HG03280 (cell line): ENCODE measurements at regions not wholly inside any gene's neighbourhood (a gene's known extent, or its start where the extent isn't known, plus 50 kb on each side); places are given as distances from the start of the nearest gene placed in this dataset.
A peak's percentile ranks its signal among the peaks of the same experiment; 100 is the strongest.
"Not testable (repeated sequence)": the region's sequence is repeated elsewhere in the genome, so short reads cannot be mapped to it uniquely, and the experiment has no call there.

Experiments
- ATAC-seq: cut with Tn5 transposase; IDR thresholded peaks from one replicate; pipeline ENCODE4 v1.9.1; 2021; ENCODE audit warnings: mild to moderate bottlenecking, moderate library complexity; ENCODE audit not compliant: unreplicated experiment

GRCh38 chr14:65834051-65834450, 421.5 kb downstream of the FUT8 start:
- ATAC-seq: no peak

GRCh38 chr14:65834812-65835211, 422.3 kb downstream of the FUT8 start:
- no peak for ATAC-seq

GRCh38 chr14:65835501-65835900, 423.0 kb downstream of the FUT8 start:
- no peak for ATAC-seq

- ATAC-seq: no peak
Measured at GRCh38 chr14:65838565-65838964, 426.0 kb downstream of the FUT8 start.

GRCh38 chr14:65840118-65840751, 427.7 kb downstream of the FUT8 start:
- no peak for ATAC-seq

GRCh38 chr14:65840786-65841185, 428.3 kb downstream of the FUT8 start:
- no peak for ATAC-seq

- ATAC-seq: no peak
Measured at GRCh38 chr14:65846196-65846868, 433.8 kb downstream of the FUT8 start.

GRCh38 chr14:65847075-65847847, 434.7 kb downstream of the FUT8 start:
- peak; percentile 58 for ATAC-seq

GRCh38 chr14:65847931-65848330, 435.4 kb downstream of the FUT8 start:
- not testable (repeated sequence) for ATAC-seq

- ATAC-seq: no peak
Measured at GRCh38 chr14:65849091-65849490, 436.6 kb downstream of the FUT8 start.

- ATAC-seq: no peak
Measured at GRCh38 chr14:65849558-65849957, 437.0 kb downstream of the FUT8 start.

GRCh38 chr14:65850429-65851135, 438.1 kb downstream of the FUT8 start:
- no peak for ATAC-seq

- ATAC-seq: no peak
Measured at GRCh38 chr14:65852689-65853088, 440.2 kb downstream of the FUT8 start.

- ATAC-seq: no peak
Measured at GRCh38 chr14:65853407-65853955, 441.0 kb downstream of the FUT8 start.

GRCh38 chr14:65854215-65854614, 441.7 kb downstream of the FUT8 start:
- no peak for ATAC-seq

GRCh38 chr14:65860956-65861611, 448.6 kb downstream of the FUT8 start:
- ATAC-seq: no peak

GRCh38 chr14:65864549-65864948, 452.0 kb downstream of the FUT8 start:
- ATAC-seq: no peak

GRCh38 chr14:65864984-65865383, 452.5 kb downstream of the FUT8 start:
- no peak for ATAC-seq

GRCh38 chr14:65866448-65866847, 453.9 kb downstream of the FUT8 start:
- no peak for ATAC-seq

GRCh38 chr14:65866886-65867285, 454.4 kb downstream of the FUT8 start:
- ATAC-seq: no peak

- ATAC-seq: no peak
Measured at GRCh38 chr14:65867333-65867732, 454.8 kb downstream of the FUT8 start.
